Renal cortex interstitium (tissue), 11 donors: ENCODE measurements at regions not wholly inside any gene's neighbourhood (a gene's known extent, or its start where the extent isn't known, plus 50 kb on each side); places are given as distances from the start of the nearest gene placed in this dataset.

Experiments
- DNase-seq, 11 donors: peaks; one replicate each; pipeline ENCODE4 v3.0.0-alpha.2; 2013; ENCODE audit warnings: low read depth in 9 of 11, low spot score in 4 of 11; ENCODE audit errors: extremely low read depth in 1 of 11

GRCh38 chr6:65948062-65948461, 241.0 kb upstream of the EYS start:
- no peak for DNase-seq

- no peak for DNase-seq
Measured at GRCh38 chr6:65943548-65943947, 236.5 kb upstream of the EYS start.

GRCh38 chr6:65943051-65943450, 236.0 kb upstream of the EYS start:
- no peak for DNase-seq

GRCh38 chr6:65938000-65938399, 231.0 kb upstream of the EYS start:
- no peak for DNase-seq

GRCh38 chr6:65935412-65935811, 228.4 kb upstream of the EYS start:
- DNase-seq, result no peak

GRCh38 chr6:65933390-65933789, 226.4 kb upstream of the EYS start:
- no peak for DNase-seq

GRCh38 chr6:65927141-65927540, 220.1 kb upstream of the EYS start:
- DNase-seq, result no peak

GRCh38 chr6:65924411-65924810, 217.4 kb upstream of the EYS start:
- no peak for DNase-seq

GRCh38 chr6:65922049-65922448, 215.0 kb upstream of the EYS start:
- no peak for DNase-seq

- DNase-seq, result no peak
Measured at GRCh38 chr6:65908065-65908464, 201.0 kb upstream of the EYS start.

GRCh38 chr6:65903992-65904391, 197.0 kb upstream of the EYS start:
- DNase-seq, result no peak

- no peak for DNase-seq
Measured at GRCh38 chr6:65900928-65901327, 193.9 kb upstream of the EYS start.

- DNase-seq, result no peak
Measured at GRCh38 chr6:65896140-65896539, 189.1 kb upstream of the EYS start.

GRCh38 chr6:65876668-65877067, 169.6 kb upstream of the EYS start:
- no peak for DNase-seq

- DNase-seq, result no peak
Measured at GRCh38 chr6:65852369-65852852, 145.4 kb upstream of the EYS start.

- no peak for DNase-seq
Measured at GRCh38 chr6:65830151-65830550, 123.1 kb upstream of the EYS start.

GRCh38 chr6:65819152-65819551, 112.1 kb upstream of the EYS start:
- no peak for DNase-seq

- DNase-seq, result no peak
Measured at GRCh38 chr6:65818576-65818975, 111.5 kb upstream of the EYS start.

- DNase-seq, result no peak
Measured at GRCh38 chr6:65816991-65817390, 110.0 kb upstream of the EYS start.

GRCh38 chr6:65814071-65814470, 107.0 kb upstream of the EYS start:
- no peak for DNase-seq

- DNase-seq, result no peak
Measured at GRCh38 chr6:65803186-65803585, 96.2 kb upstream of the EYS start.

GRCh38 chr6:65799389-65799788, 92.4 kb upstream of the EYS start:
- DNase-seq, result no peak
